GM23338 (cell line): ENCODE measurements at regions not wholly inside any gene's neighbourhood (a gene's known extent, or its start where the extent isn't known, plus 50 kb on each side); places are given as distances from the start of the nearest gene placed in this dataset.

Source experiments
- ATAC-seq: fragments of 200-7000 bp; cut with Tn5 transposase; 3 replicates; pipeline ENCODE4 v1.9.1; 2020
- DNase-seq: peaks from one replicate; pipeline ENCODE4 v3.0.0-alpha.2; 2015; ENCODE audit warnings: low spot score
- H2AFZ ChIP-seq: fragments of 200-600 bp; sonication (generic); 2 replicates; pipeline ENCODE4 v1.8.0; 2016; ENCODE audit warnings: antibody characterized with exemption, mild to moderate bottlenecking, moderate library complexity
- H3F3A ChIP-seq: fragments of 200-600 bp; sonication (generic); replicated peaks from 2 replicates; pipeline ENCODE4 v1.8.0; 2017; ENCODE audit warnings: antibody characterized with exemption, mixed run types, low read depth
- H3K27ac ChIP-seq: fragments of 200-600 bp; sonication (generic); 2 replicates; pipeline ENCODE4 v1.6.1; 2016; ENCODE audit warnings: low read depth
- H3K27me3 ChIP-seq: fragments of 200-600 bp; sonication (generic); 2 replicates; pipeline ENCODE4 v1.8.0; 2016; ENCODE audit warnings: mild to moderate bottlenecking, mixed run types, moderate library complexity; ENCODE audit not compliant: insufficient read depth
- H3K36me3 ChIP-seq: fragments of 200-600 bp; sonication (generic); 2 replicates; pipeline ENCODE4 v1.8.0; 2016; ENCODE audit warnings: mild to moderate bottlenecking; ENCODE audit not compliant: insufficient read depth
- H3K4me1 ChIP-seq: fragments of 200-600 bp; sonication (generic); 2 replicates; pipeline ENCODE4 v1.8.0; 2016; ENCODE audit warnings: mild to moderate bottlenecking, moderate library complexity; ENCODE audit not compliant: insufficient read depth
- H3K4me2 ChIP-seq: fragments of 200-600 bp; sonication (generic); 2 replicates; pipeline ENCODE4 v1.7.1; 2017; ENCODE audit warnings: mixed run types
- H3K4me3 ChIP-seq: fragments of 200-600 bp; sonication (generic); 2 replicates; pipeline ENCODE4 v1.6.1; 2016; ENCODE audit warnings: mixed run types
- H3K79me2 ChIP-seq: fragments of 200-600 bp; sonication (generic); replicated peaks from 2 replicates; pipeline ENCODE4 v1.8.0; 2017; ENCODE audit warnings: mild to moderate bottlenecking; ENCODE audit not compliant: insufficient read depth
- H3K9me2 ChIP-seq: fragments of 200-600 bp; sonication (generic); 2 replicates; pipeline ENCODE4 v1.8.0; 2017; ENCODE audit not compliant: insufficient read depth
- H4K20me1 ChIP-seq: fragments of 200-600 bp; sonication (generic); replicated peaks from 2 replicates; pipeline ENCODE4 v1.8.0; 2017; ENCODE audit warnings: mild to moderate bottlenecking; ENCODE audit not compliant: insufficient read depth
- H3K27ac Mint-ChIP-seq: 2 replicates; pipeline ENCODE4 v1.8.0; 2020; ENCODE audit warnings: inconsistent platforms, mild to moderate bottlenecking, moderate library complexity, mixed read lengths
- H3K27me3 Mint-ChIP-seq: 3 replicates; pipeline ENCODE4 v1.8.0; 2022; ENCODE audit warnings: low read depth, mild to moderate bottlenecking, moderate library complexity, mixed read lengths, inconsistent platforms; ENCODE audit not compliant: insufficient read depth, poor library complexity
- H3K36me3 Mint-ChIP-seq: 3 replicates; pipeline ENCODE4 v1.8.0; 2021; ENCODE audit warnings: low read depth, mild to moderate bottlenecking, inconsistent platforms, moderate library complexity, mixed read lengths
- H3K4me1 Mint-ChIP-seq: 3 replicates; pipeline ENCODE4 v1.8.0; 2020; ENCODE audit warnings: mild to moderate bottlenecking, inconsistent platforms, mixed read lengths
- H3K4me3 Mint-ChIP-seq: 3 replicates; pipeline ENCODE4 v1.8.0; 2021; ENCODE audit warnings: moderate library complexity, mild to moderate bottlenecking, inconsistent platforms, mixed read lengths
- H3K9me3 Mint-ChIP-seq: 3 replicates; pipeline ENCODE4 v1.8.0; 2020; ENCODE audit warnings: moderate library complexity, mild to moderate bottlenecking, inconsistent platforms, mixed read lengths
- CREB1 ChIP-seq: fragments of 250-450 bp; sonication (Bioruptor Pico); IDR thresholded peaks from 2 replicates; pipeline ENCODE4 v1.5.0; 2020; ENCODE audit warnings: low read depth, mild to moderate bottlenecking, moderate library complexity
- CTCF ChIP-seq, 2 experiments: fragments of 200-600 bp in 1 of 2; sonication (generic) in 1 of 2; conservative IDR thresholded peaks; 2 replicates each; pipeline versions ENCODE4 v1.5.1 to v1.6.1; 2016 to 2017; ENCODE audit warnings: antibody characterized with exemption in 2 of 2, low read depth in 2 of 2, mild to moderate bottlenecking in 2 of 2, moderate library complexity in 1 of 2
- JUNB ChIP-seq: IDR thresholded peaks from one replicate; pipeline ENCODE4 v1.6.1; 2016; ENCODE audit warnings: antibody characterized with exemption; ENCODE audit not compliant: unreplicated experiment
- NANOG ChIP-seq: IDR thresholded peaks from 2 replicates; pipeline ENCODE4 v1.6.1; 2016; ENCODE audit warnings: antibody characterized with exemption, borderline replicate concordance
- POLR2AphosphoS5 ChIP-seq: IDR thresholded peaks from 2 replicates; pipeline ENCODE4 v1.6.1; 2016; ENCODE audit warnings: antibody characterized with exemption, low read depth
- REST ChIP-seq: IDR thresholded peaks from one replicate; pipeline ENCODE4 v1.6.1; 2018; ENCODE audit warnings: antibody characterized with exemption; ENCODE audit not compliant: unreplicated experiment
- STAT1 ChIP-seq: IDR thresholded peaks from one replicate; pipeline ENCODE4 v1.6.1; 2016; ENCODE audit warnings: antibody characterized with exemption; ENCODE audit not compliant: unreplicated experiment
- ZNF462 ChIP-seq: fragments of 250-450 bp; sonication (Bioruptor Pico); IDR thresholded peaks from 2 replicates; pipeline ENCODE4 v1.5.0; 2020; ENCODE audit warnings: mild to moderate bottlenecking, moderate library complexity

- Histone ChIP-seq H3K27ac (no peak overlapping the region), H3K4me3 (no peak overlapping the region), H3K4me1 (no peaks in the 10 kb centered on the region), H3K36me3 (no peaks in the 10 kb centered on the region), H2AFZ (no peak overlapping the region), H4K20me1 (no peaks in the 10 kb centered on the region), H3K4me2 (no peak overlapping the region), H3F3A (no peaks in the 10 kb centered on the region), H3K9me2 (no peaks in the 10 kb centered on the region), H3K27me3 (no peaks in the 10 kb centered on the region), H3K79me2 (no peaks in the 10 kb centered on the region)
- H3K4me3 Mint-ChIP-seq, result no peak overlapping the region
- DNase-seq, result no peak
- no peaks in the 10 kb centered on the region for H3K27me3 Mint-ChIP-seq
- TF ChIP-seq ZNF462 (CRISPR knock-in tag) (no peak), STAT1 (no peak), POLR2AphosphoS5 (no peak), JUNB (no peak), CTCF (conservative IDR thresholded peaks at IDR 0.05; ENCODE audit: low read depth in 2 of 2) (no peak), NANOG (no peak), REST (no peak), CREB1 (CRISPR knock-in tag) (no peak)
- no peak for ATAC-seq
- no peak overlapping the region for H3K27ac Mint-ChIP-seq
- H3K4me1 Mint-ChIP-seq, result peaks cover 14% of the 10 kb centered on the region; the same call in 2 of the 3 replicates
- H3K36me3 Mint-ChIP-seq, result no peaks in the 10 kb centered on the region
- H3K9me3 Mint-ChIP-seq, result no peaks in the 10 kb centered on the region
Measured at GRCh38 chr6:139752086-139752485, 377.6 kb upstream of the CITED2 start.
